PC-3 (cell line): ENCODE measurements at regions not wholly inside any gene's neighbourhood (a gene's known extent, or its start where the extent isn't known, plus 50 kb on each side); places are given as distances from the start of the nearest gene placed in this dataset.

Source experiments
- ATAC-seq: fragments of 200-7000 bp; cut with Tn5 transposase; 2 replicates; pipeline ENCODE4 v1.9.1; 2020; ENCODE audit warnings: mild to moderate bottlenecking, moderate library complexity
- BruUV-seq: library from RNA; stranded (reverse); fragments of 400-500 nt; replicated peaks from 2 replicates; lab custom pipeline; 2021; lab: Mats Ljungman, UMichigan
- CTCF ChIA-PET: fragments of 300-600 bp; sonication (Branson Sonifier 250); formaldehyde crosslinking; loops from one replicate; lab custom pipeline; 2022; ENCODE audit warnings: antibody characterized with exemption; lab: Charles Lee
- POLR2A ChIA-PET: fragments of 300-600 bp; sonication (Branson Sonifier 250); formaldehyde crosslinking; loops from one replicate; lab custom pipeline; 2022; ENCODE audit warnings: antibody characterized with exemption; ENCODE audit not compliant: unreplicated experiment; lab: Charles Lee
- DNase-seq: peaks from one replicate; pipeline ENCODE4 v3.0.0-alpha.2; 2015
- H2AFZ ChIP-seq: fragments of 300-600 bp; sonication (generic); 2 replicates; pipeline ENCODE4 v1.6.0; 2016; ENCODE audit warnings: antibody characterized with exemption, low read length
- H3F3A ChIP-seq: fragments of 300-600 bp; sonication (generic); one replicate; pipeline ENCODE4 v1.6.0; 2017; ENCODE audit warnings: antibody characterized with exemption, low read length, control low read depth, mild to moderate bottlenecking; ENCODE audit not compliant: unreplicated experiment
- H3K27ac ChIP-seq: fragments of 300-600 bp; sonication (generic); 2 replicates; pipeline ENCODE4 v1.5.1; 2016; ENCODE audit warnings: mild to moderate bottlenecking, low read length
- H3K27me3 ChIP-seq: fragments of 300-600 bp; sonication (generic); 2 replicates; pipeline ENCODE4 v1.6.1; 2016; ENCODE audit warnings: low read length, mixed read lengths
- H3K36me3 ChIP-seq: fragments of 300-600 bp; sonication (generic); 2 replicates; pipeline ENCODE4 v1.6.1; 2016; ENCODE audit warnings: low read depth, mixed run types, low read length, mixed read lengths
- H3K4me1 ChIP-seq: fragments of 300-600 bp; sonication (generic); 2 replicates; pipeline ENCODE4 v1.5.1; 2016; ENCODE audit warnings: low read length; ENCODE audit not compliant: insufficient read depth
- H3K4me2 ChIP-seq: fragments of 300-600 bp; sonication (generic); 2 replicates; pipeline ENCODE4 v1.6.0; 2016; ENCODE audit warnings: low read length
- H3K4me3 ChIP-seq: fragments of 300-600 bp; sonication (generic); 2 replicates; pipeline ENCODE4 v1.5.1; 2016; ENCODE audit warnings: mild to moderate bottlenecking, low read length, mixed read lengths
- H3K79me2 ChIP-seq: fragments of 300-600 bp; sonication (generic); 2 replicates; pipeline ENCODE4 v1.6.1; 2017; ENCODE audit warnings: low read length, mixed read lengths
- H3K9ac ChIP-seq: fragments of 300-600 bp; sonication (generic); 2 replicates; pipeline ENCODE4 v1.6.0; 2016; ENCODE audit warnings: mild to moderate bottlenecking, low read length
- H3K9me2 ChIP-seq: fragments of 300-600 bp; sonication (generic); replicated peaks from 2 replicates; pipeline ENCODE4 v1.6.1; 2016; ENCODE audit warnings: mixed run types, low read length, mixed read lengths
- H3K9me3 ChIP-seq: fragments of 300-600 bp; sonication (generic); 2 replicates; pipeline ENCODE4 v1.6.1; 2016; ENCODE audit warnings: low read length, mixed read lengths
- H4K20me1 ChIP-seq: fragments of 300-600 bp; sonication (generic); 2 replicates; pipeline ENCODE4 v1.6.1; 2016; ENCODE audit warnings: low read length, mixed read lengths
- EZH2 ChIP-seq: fragments of 300-600 bp; sonication (generic); IDR thresholded peaks from one replicate; pipeline ENCODE4 v1.6.1; 2017; ENCODE audit warnings: antibody characterized with exemption, mild to moderate bottlenecking, low read length; ENCODE audit not compliant: unreplicated experiment
- EZH2phosphoT487 ChIP-seq: fragments of 300-600 bp; sonication (generic); IDR thresholded peaks from 2 replicates; pipeline ENCODE4 v1.6.1; 2018; ENCODE audit warnings: mild to moderate bottlenecking, antibody characterized with exemption, low read length, borderline replicate concordance
- intact Hi-C: fragments of 100-400 bp; cut with micrococcal nuclease; formaldehyde crosslinking; loops from 2 replicates; pipeline ENCODE4 v1.9.0; 2023
- TF ChIP-seq, protein P1 (sequence below): fragments of 300-600 bp; sonication (generic); conservative IDR thresholded peaks from 2 replicates; pipeline ENCODE4 v1.5.1; 2017; ENCODE audit warnings: antibody characterized with exemption, low read depth, mild to moderate bottlenecking, low read length

DNA sequence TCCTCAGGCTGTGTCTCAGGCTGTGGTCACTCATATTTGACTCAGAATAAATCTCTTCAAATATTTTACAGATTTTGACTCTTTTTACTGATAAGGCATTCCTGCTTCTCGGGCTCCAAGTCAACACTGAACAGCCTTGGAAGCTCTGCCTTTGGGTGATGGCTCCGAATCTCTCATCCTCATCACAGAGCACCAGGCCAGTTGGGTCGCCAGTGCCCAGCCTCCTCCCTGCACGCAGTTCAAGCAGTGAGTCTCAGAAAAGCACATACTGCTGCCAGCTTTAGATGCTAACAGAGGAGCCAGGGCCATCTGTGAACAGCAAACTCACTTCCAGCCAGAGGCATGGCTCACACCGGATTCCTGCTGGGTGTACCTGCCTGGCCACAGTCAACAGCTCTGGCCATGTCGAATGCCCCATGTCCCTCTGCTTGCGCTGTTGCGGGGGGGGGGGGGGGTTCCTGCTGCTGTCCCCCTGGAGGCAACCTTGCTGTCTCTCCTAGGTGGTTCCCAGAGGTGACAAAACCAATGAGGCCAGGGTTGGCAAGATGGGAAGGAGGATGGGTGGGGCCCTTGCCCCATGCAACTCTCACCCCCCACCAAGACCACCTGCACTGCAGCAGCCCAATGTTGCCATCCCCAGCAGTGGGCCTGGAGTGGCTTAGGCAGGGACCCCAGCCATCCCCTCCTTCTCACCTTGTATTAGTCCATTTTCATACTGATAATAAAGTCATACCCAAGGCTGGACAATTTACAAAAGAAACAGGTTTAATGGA, 248.8 kb downstream of the ERMARD start:
- Histone ChIP-seq H3F3A (no peaks in the 10 kb centered on the region), H3K9me3 (no peaks in the 10 kb centered on the region), H3K4me3 (no peak overlapping the region), H3K9ac (no peak overlapping the region), H3K9me2 (no peaks in the 10 kb centered on the region), H3K79me2 (no peaks in the 10 kb centered on the region), H3K27ac (no peak overlapping the region), H3K4me2 (no peak overlapping the region), H3K27me3 (no peaks in the 10 kb centered on the region), H3K4me1 (no peaks in the 10 kb centered on the region), H3K36me3 (no peaks in the 10 kb centered on the region), H2AFZ (no peak overlapping the region), H4K20me1 (no peaks in the 10 kb centered on the region)
- ATAC-seq (no peak), DNase-seq (no peak)
- no TSS peak for BruUV-seq
- CTCF ChIA-PET, result no interaction called here
- TF ChIP-seq EZH2phosphoT487, result no peak
- TF ChIP-seq, protein P1, sequence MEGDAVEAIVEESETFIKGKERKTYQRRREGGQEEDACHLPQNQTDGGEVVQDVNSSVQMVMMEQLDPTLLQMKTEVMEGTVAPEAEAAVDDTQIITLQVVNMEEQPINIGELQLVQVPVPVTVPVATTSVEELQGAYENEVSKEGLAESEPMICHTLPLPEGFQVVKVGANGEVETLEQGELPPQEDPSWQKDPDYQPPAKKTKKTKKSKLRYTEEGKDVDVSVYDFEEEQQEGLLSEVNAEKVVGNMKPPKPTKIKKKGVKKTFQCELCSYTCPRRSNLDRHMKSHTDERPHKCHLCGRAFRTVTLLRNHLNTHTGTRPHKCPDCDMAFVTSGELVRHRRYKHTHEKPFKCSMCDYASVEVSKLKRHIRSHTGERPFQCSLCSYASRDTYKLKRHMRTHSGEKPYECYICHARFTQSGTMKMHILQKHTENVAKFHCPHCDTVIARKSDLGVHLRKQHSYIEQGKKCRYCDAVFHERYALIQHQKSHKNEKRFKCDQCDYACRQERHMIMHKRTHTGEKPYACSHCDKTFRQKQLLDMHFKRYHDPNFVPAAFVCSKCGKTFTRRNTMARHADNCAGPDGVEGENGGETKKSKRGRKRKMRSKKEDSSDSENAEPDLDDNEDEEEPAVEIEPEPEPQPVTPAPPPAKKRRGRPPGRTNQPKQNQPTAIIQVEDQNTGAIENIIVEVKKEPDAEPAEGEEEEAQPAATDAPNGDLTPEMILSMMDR, result no peak
- no peak for TF ChIP-seq EZH2
- POLR2A ChIA-PET, result no interaction called here
- intact Hi-C loops, result no loop called here

DNA sequence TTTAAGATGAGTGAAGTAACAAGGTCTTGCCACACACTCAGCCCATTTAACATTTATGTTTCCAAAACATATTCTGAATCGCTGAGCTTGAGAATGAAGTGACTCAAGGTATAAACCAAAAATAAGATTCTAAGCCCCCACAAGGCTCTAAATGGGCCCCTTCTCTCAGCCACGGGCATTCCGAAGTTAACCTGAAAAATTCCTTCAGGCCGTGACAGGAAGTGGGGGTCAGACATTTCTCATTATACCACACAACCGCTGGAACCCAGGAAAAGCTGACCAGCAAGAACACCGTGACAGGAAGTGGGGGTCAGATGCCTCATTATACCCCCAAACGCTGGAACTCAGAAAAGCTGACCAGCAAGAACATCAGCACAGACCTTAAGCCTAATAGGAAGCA, 247.9 kb downstream of the ERMARD start:
- Histone ChIP-seq H3K4me3 (no peak overlapping the region), H3K27me3 (no peaks in the 10 kb centered on the region), H3K9me3 (no peaks in the 10 kb centered on the region), H3K36me3 (no peaks in the 10 kb centered on the region), H3K4me2 (no peak overlapping the region), H3K9me2 (no peaks in the 10 kb centered on the region), H3K27ac (no peak overlapping the region), H3F3A (no peaks in the 10 kb centered on the region), H3K4me1 (no peaks in the 10 kb centered on the region), H2AFZ (no peak overlapping the region), H4K20me1 (no peaks in the 10 kb centered on the region), H3K9ac (no peak overlapping the region), H3K79me2 (no peaks in the 10 kb centered on the region)
- ATAC-seq (no peak), DNase-seq (no peak)
- no TSS peak for BruUV-seq
- TF ChIP-seq, protein P1, result no peak
- TF ChIP-seq EZH2phosphoT487 (no peak), EZH2 (no peak)
- ChIA-PET POLR2A (no interaction called here), CTCF (no interaction called here)
- intact Hi-C loops, result no loop called here

DNA sequence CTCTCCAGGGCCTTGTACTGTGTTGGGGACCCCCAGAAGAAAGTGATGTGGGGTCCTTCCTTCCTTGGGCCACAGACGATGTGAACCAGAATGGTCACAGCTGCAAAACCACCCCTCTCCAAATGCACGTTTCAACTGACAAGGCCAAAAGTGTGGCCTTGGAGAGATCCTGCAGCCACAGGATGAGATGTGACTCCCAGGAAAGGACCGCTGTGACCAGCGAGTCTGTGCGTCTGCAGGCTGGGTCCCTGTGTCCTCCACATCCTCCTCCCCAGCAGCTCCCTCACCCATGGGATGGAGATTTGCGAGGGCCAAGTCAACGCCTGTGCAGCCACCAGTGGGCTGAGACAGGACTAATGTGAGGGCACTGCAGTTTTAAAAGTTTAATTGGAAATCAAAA, 247.0 kb downstream of the ERMARD start:
- no peak overlapping the region for H3K4me3 ChIP-seq
- ChIA-PET CTCF (no interaction called here), POLR2A (no interaction called here)
- intact Hi-C loops, result no loop called here
- H3K4me1 ChIP-seq, result no peaks in the 10 kb centered on the region
- no peaks in the 10 kb centered on the region for H3F3A ChIP-seq
- no peak overlapping the region for H3K4me2 ChIP-seq
- TF ChIP-seq, protein P1, result no peak
- TF ChIP-seq EZH2phosphoT487 (no peak), EZH2 (no peak)
- no peak for DNase-seq
- no peaks in the 10 kb centered on the region for H3K79me2 ChIP-seq
- no peak overlapping the region for H3K27ac ChIP-seq
- no TSS peak for BruUV-seq
- ATAC-seq, result no peak
- no peaks in the 10 kb centered on the region for H3K27me3 ChIP-seq
- no peaks in the 10 kb centered on the region for H3K9me3 ChIP-seq
- no peaks in the 10 kb centered on the region for H3K36me3 ChIP-seq
- H3K9me2 ChIP-seq, result no peaks in the 10 kb centered on the region
- no peak overlapping the region for H3K9ac ChIP-seq
- H2AFZ ChIP-seq, result no peak overlapping the region
- H4K20me1 ChIP-seq, result no peaks in the 10 kb centered on the region
